T-helper 22 cell (primary cell): ENCODE measurements at regions not wholly inside any gene's neighbourhood (a gene's known extent, or its start where the extent isn't known, plus 50 kb on each side); places are given as distances from the start of the nearest gene placed in this dataset.
"Not testable (repeated sequence)": the region's sequence is repeated elsewhere in the genome, so short reads cannot be mapped to it uniquely, and the experiment has no call there.

Source experiments
- DNase-seq: peaks from one replicate; pipeline ENCODE4 v3.0.0-alpha.2; 2020; ENCODE audit warnings: low read depth

- DNase-seq = no peak
Measured at GRCh38 chr11:13782390-13783075, 114.1 kb downstream of the FAR1 start.

- no peak for DNase-seq
Measured at GRCh38 chr11:13784441-13784840, 116.0 kb downstream of the FAR1 start.

GRCh38 chr11:13784855-13785254, 116.4 kb downstream of the FAR1 start:
- no peak for DNase-seq

- no peak for DNase-seq
Measured at GRCh38 chr11:13786688-13787087, 118.2 kb downstream of the FAR1 start.

GRCh38 chr11:13797616-13798015, 129.1 kb downstream of the FAR1 start:
- DNase-seq = not testable (repeated sequence)

GRCh38 chr11:13800901-13801300, 132.4 kb downstream of the FAR1 start:
- DNase-seq = no peak

GRCh38 chr11:13818325-13818724, 144.2 kb upstream of the SPON1 start:
- DNase-seq = no peak

- DNase-seq = no peak
Measured at GRCh38 chr11:13826505-13827278, 135.8 kb upstream of the SPON1 start.

GRCh38 chr11:13831696-13832095, 130.8 kb upstream of the SPON1 start:
- no peak for DNase-seq

GRCh38 chr11:13834463-13834862, 128.1 kb upstream of the SPON1 start:
- no peak for DNase-seq

- no peak for DNase-seq
Measured at GRCh38 chr11:13836666-13837065, 125.9 kb upstream of the SPON1 start.

GRCh38 chr11:13837286-13837685, 125.2 kb upstream of the SPON1 start:
- DNase-seq = no peak

- DNase-seq = no peak
Measured at GRCh38 chr11:13841393-13841792, 121.1 kb upstream of the SPON1 start.

- DNase-seq = no peak
Measured at GRCh38 chr11:13848031-13848430, 114.5 kb upstream of the SPON1 start.

- DNase-seq = no peak
Measured at GRCh38 chr11:13850231-13851005, 112.1 kb upstream of the SPON1 start.

- DNase-seq = no peak
Measured at GRCh38 chr11:13851691-13852090, 110.8 kb upstream of the SPON1 start.

- DNase-seq = no peak
Measured at GRCh38 chr11:13852481-13852880, 110.0 kb upstream of the SPON1 start.

GRCh38 chr11:13857828-13858227, 104.7 kb upstream of the SPON1 start:
- DNase-seq = no peak

GRCh38 chr11:13859892-13860291, 102.6 kb upstream of the SPON1 start:
- no peak for DNase-seq

GRCh38 chr11:13861411-13861810, 101.1 kb upstream of the SPON1 start:
- DNase-seq = no peak

- no peak for DNase-seq
Measured at GRCh38 chr11:13862845-13863392, 99.6 kb upstream of the SPON1 start.

- DNase-seq = peak; percentile 35
Measured at GRCh38 chr11:13868710-13869397, 93.7 kb upstream of the SPON1 start.
